ENCODE measurements at regions not wholly inside any gene's neighbourhood (a gene's known extent, or its start where the extent isn't known, plus 50 kb on each side); places are given as distances from the start of the nearest gene placed in this dataset.
"Not testable (repeated sequence)": the region's sequence is repeated elsewhere in the genome, so short reads cannot be mapped to it uniquely, and the experiment has no call there.

GRCh38 chr4:82301390-82301789, 72.4 kb downstream of the HNRNPD start:
- H3K27ac ChIP-seq (replicated peaks in 1 of 4); DNase-seq (ENCODE audit: extremely low spot score); H3K4me3 ChIP-seq; intact Hi-C loops (cut with DNase I); H3K4me1 ChIP-seq; H3K27me3 ChIP-seq; H3K36me3 ChIP-seq; H3K9me3 ChIP-seq: not testable (repeated sequence)

GRCh38 chr4:82293304-82293703, 80.5 kb downstream of the HNRNPD start:
- WGBS = 76% methylated on average over 2 of the region's 2 CpGs
- no peaks in the 10 kb centered on the region for H3K36me3 ChIP-seq
- H3K9me3 ChIP-seq = no peaks in the 10 kb centered on the region
- H3K4me3 ChIP-seq = no peak overlapping the region
- TF ChIP-seq CTCF (IDR thresholded peaks at IDR 0.05) (no peak), POLR2A (IDR thresholded peaks at IDR 0.05; ENCODE audit: low read depth) (no peak), EP300 (IDR thresholded peaks at IDR 0.05) (no peak), POLR2AphosphoS5 (IDR thresholded peaks at IDR 0.05) (no peak)
- no peak overlapping the region for H3K27ac ChIP-seq (replicated peaks in 1 of 4)
- no peaks in the 10 kb centered on the region for H3K27me3 ChIP-seq
- intact Hi-C loops (cut with DNase I) = no loop called here
- no peak for DNase-seq (ENCODE audit: extremely low spot score)
- H3K4me1 ChIP-seq = no peaks in the 10 kb centered on the region

GRCh38 chr4:82287720-82288119, 86.1 kb downstream of the HNRNPD start:
- intact Hi-C loops (cut with DNase I) = loop anchor here (5.0 kb wide), 3 partner anchors 75 to 820 kb away; no protein-coding TSS in a partner anchor
- H3K4me3 ChIP-seq = no peak overlapping the region
- WGBS = 85% methylated on average over 5 of the region's 5 CpGs
- H3K36me3 ChIP-seq = no peaks in the 10 kb centered on the region
- no peaks in the 10 kb centered on the region for H3K27me3 ChIP-seq
- no peaks in the 10 kb centered on the region for H3K9me3 ChIP-seq
- H3K27ac ChIP-seq (replicated peaks in 1 of 4) = no peak overlapping the region
- TF ChIP-seq EP300 (IDR thresholded peaks at IDR 0.05) (no peak), POLR2AphosphoS5 (IDR thresholded peaks at IDR 0.05) (no peak), POLR2A (IDR thresholded peaks at IDR 0.05; ENCODE audit: low read depth) (no peak), CTCF (IDR thresholded peaks at IDR 0.05) (no peak)
- no peak for DNase-seq (ENCODE audit: extremely low spot score)
- H3K4me1 ChIP-seq = peaks cover 4 to 12% (median 10%) of the 10 kb centered on the region in 4 donors

- H3K9me3 ChIP-seq = no peaks in the 10 kb centered on the region
- DNase-seq (ENCODE audit: extremely low spot score) = peak; percentile 99
- TF ChIP-seq CTCF (IDR thresholded peaks at IDR 0.05) (peak in 2 of 3 experiments; percentile 87 to 98), EP300 (IDR thresholded peaks at IDR 0.05) (no peak), POLR2AphosphoS5 (IDR thresholded peaks at IDR 0.05) (peak; percentile 36 to 85), POLR2A (IDR thresholded peaks at IDR 0.05; ENCODE audit: low read depth) (no peak)
- H3K36me3 ChIP-seq = no peaks in the 10 kb centered on the region
- no peaks in the 10 kb centered on the region for H3K27me3 ChIP-seq
- H3K27ac ChIP-seq (replicated peaks in 1 of 4) = peak overlapping the region; percentile 63 to 81 (median 66)
- intact Hi-C loops (cut with DNase I) = loop anchor here (5.0 kb wide), 4 partner anchors 77 to 818 kb away; partner anchors contain the start of gene HNRNPD
- peak overlapping the region; percentile 49 to 61 (median 52) for H3K4me3 ChIP-seq
- H3K4me1 ChIP-seq = peaks cover 4 to 12% (median 10%) of the 10 kb centered on the region in 4 donors
- WGBS = 5% methylated on average over 36 of the region's 61 CpGs
Observed at GRCh38 chr4:82284858-82285805, 88.7 kb downstream of the HNRNPD start.

- peak overlapping the region; percentile 63 to 81 (median 66) for H3K27ac ChIP-seq (replicated peaks in 1 of 4)
- H3K36me3 ChIP-seq = no peaks in the 10 kb centered on the region
- no peaks in the 10 kb centered on the region for H3K9me3 ChIP-seq
- TF ChIP-seq POLR2AphosphoS5 (IDR thresholded peaks at IDR 0.05) (peak in 1 of 2 donors; percentile 17), CTCF (IDR thresholded peaks at IDR 0.05) (no peak)
- H3K4me3 ChIP-seq = peak overlapping the region; percentile 49 to 61 (median 52)
- intact Hi-C loops (cut with DNase I) = loop anchor here (5.0 kb wide), 1 partner anchor 88 kb away; the partner anchor contains the start of gene HNRNPD
- 1% methylated on average over 9 of the region's 9 CpGs for WGBS
- H3K4me1 ChIP-seq = peaks cover 4 to 12% (median 10%) of the 10 kb centered on the region in 4 donors
- DNase-seq (ENCODE audit: extremely low spot score) = no peak
- no peaks in the 10 kb centered on the region for H3K27me3 ChIP-seq
Observed at GRCh38 chr4:82284475-82284857, 89.3 kb downstream of the HNRNPD start.
